Esophagus muscularis mucosa (tissue), 4 donors: ENCODE measurements at regions not wholly inside any gene's neighbourhood (a gene's known extent, or its start where the extent isn't known, plus 50 kb on each side); places are given as distances from the start of the nearest gene placed in this dataset.

Source experiments
- DNase-seq: peaks from one replicate; pipeline ENCODE4 v3.0.0-alpha.2; 2017; ENCODE audit errors: extremely low spot score
- H3K27ac ChIP-seq, 4 donors: fragments of 200-600 bp; sonication (generic); replicated peaks in 1 of 4; 1 replicate in 3 of 4; 2 replicates in 1 of 4; pipeline ENCODE4 v1.5.1; 2016 to 2019; ENCODE audit warnings: mild to moderate bottlenecking in 1 of 4
- H3K27me3 ChIP-seq, 4 donors: fragments of 200-600 bp; sonication (generic); one replicate each; pipeline versions ENCODE4 v1.5.1 to v1.6.0; 2016 to 2019
- H3K36me3 ChIP-seq, 4 donors: fragments of 200-600 bp; sonication (generic); one replicate each; pipeline ENCODE4 v1.5.1; 2016 to 2019
- H3K4me1 ChIP-seq, 4 donors: fragments of 200-600 bp; sonication (generic); one replicate each; pipeline ENCODE4 v1.5.1; 2016 to 2019
- H3K4me3 ChIP-seq, 4 donors: fragments of 200-600 bp; sonication (generic); 1 replicate in 2 of 4; 2 replicates in 2 of 4; pipeline ENCODE4 v1.5.1; 2016 to 2019; ENCODE audit warnings: mild to moderate bottlenecking in 4 of 4, moderate library complexity in 1 of 4
- H3K9me3 ChIP-seq, 4 donors: fragments of 200-600 bp; sonication (generic); 1 replicate in 3 of 4; 2 replicates in 1 of 4; pipeline ENCODE4 v1.5.1; 2016 to 2019
- EP300 ChIP-seq: sonication (generic); formaldehyde crosslinking; IDR thresholded peaks from one replicate; pipeline ENCODE4 v1.6.1; 2017; ENCODE audit warnings: antibody characterized with exemption
- POLR2A ChIP-seq: fragments of 450-650 bp; IDR thresholded peaks from one replicate; pipeline ENCODE4 v1.6.1; 2017; ENCODE audit warnings: antibody characterized with exemption, moderate library complexity, mild to moderate bottlenecking, low read depth
- POLR2AphosphoS5 ChIP-seq, 2 donors: sonication (generic); formaldehyde crosslinking; IDR thresholded peaks; one replicate each; pipeline ENCODE4 v1.6.1; 2017; ENCODE audit warnings: antibody characterized with exemption in 2 of 2
- WGBS: methylation state at CpG from one replicate; pipeline ENCODE4 v1.1.5; 2018; 5-methylcytosine and 5-hydroxymethylcytosine counted together
- intact Hi-C: fragments of 100-400 bp; cut with DNase I; formaldehyde crosslinking; loops from one replicate; pipeline ENCODE4 v1.15.1; 2023
- TF ChIP-seq, protein P1 (sequence below), 3 experiments: fragments of 200-600 bp in 2 of 3; fragments of 450-650 bp in 1 of 3; sonication (generic) in 2 of 3; IDR thresholded peaks; one replicate each; pipeline ENCODE4 v1.5.1; 2017 to 2019; ENCODE audit warnings: antibody characterized with exemption in 3 of 3, mild to moderate bottlenecking in 2 of 3, moderate library complexity in 1 of 3

DNA sequence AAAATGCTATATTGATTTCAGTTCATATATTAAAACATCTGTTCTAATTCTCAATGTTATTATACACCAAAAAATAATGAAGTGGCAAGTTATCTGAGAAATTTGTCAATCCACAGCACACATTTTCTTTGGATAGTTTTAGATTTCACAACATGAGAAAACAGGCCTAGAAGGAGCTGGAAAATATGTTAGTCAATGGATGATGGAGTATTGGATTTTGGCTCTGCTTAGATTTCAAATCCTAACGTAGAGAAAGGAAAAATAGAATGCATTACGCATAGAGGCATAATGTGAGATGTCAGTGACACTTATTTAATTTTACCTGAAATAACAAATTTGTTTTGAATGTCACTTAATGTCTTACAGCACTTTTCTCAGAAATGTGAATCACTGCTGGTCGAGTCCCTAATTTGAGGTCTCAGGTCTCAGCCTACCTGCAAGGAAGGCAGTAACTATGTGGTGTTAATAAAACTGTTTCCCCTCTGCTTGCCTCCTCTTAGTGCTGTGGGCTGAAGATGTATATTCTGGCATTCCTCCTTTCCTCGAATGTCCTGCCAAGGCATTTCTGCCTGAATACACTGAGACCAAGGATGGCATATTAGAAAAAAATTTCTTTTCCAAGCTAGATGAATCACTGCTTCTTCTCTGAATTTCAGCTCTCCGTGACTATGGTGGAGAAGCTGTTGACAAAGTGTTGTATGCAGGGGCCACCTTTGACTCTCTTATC lies 232.4 kb downstream of the POSTN start:
- Histone ChIP-seq H3K27me3 (no peaks in the 10 kb centered on the region), H3K36me3 (no peaks in the 10 kb centered on the region), H3K9me3 (no peaks in the 10 kb centered on the region), H3K4me3 (no peak overlapping the region), H3K4me1 (no peaks in the 10 kb centered on the region), H3K27ac (no peak overlapping the region)
- DNase-seq = no peak
- intact Hi-C loops = no loop called here
- WGBS = 60% methylated on average over 5 of the region's 5 CpGs
- no peak for TF ChIP-seq EP300
- TF ChIP-seq POLR2A = no peak
- TF ChIP-seq POLR2AphosphoS5 (IDR thresholded peaks at IDR 0.05) = no peak
- TF ChIP-seq, protein P1, sequence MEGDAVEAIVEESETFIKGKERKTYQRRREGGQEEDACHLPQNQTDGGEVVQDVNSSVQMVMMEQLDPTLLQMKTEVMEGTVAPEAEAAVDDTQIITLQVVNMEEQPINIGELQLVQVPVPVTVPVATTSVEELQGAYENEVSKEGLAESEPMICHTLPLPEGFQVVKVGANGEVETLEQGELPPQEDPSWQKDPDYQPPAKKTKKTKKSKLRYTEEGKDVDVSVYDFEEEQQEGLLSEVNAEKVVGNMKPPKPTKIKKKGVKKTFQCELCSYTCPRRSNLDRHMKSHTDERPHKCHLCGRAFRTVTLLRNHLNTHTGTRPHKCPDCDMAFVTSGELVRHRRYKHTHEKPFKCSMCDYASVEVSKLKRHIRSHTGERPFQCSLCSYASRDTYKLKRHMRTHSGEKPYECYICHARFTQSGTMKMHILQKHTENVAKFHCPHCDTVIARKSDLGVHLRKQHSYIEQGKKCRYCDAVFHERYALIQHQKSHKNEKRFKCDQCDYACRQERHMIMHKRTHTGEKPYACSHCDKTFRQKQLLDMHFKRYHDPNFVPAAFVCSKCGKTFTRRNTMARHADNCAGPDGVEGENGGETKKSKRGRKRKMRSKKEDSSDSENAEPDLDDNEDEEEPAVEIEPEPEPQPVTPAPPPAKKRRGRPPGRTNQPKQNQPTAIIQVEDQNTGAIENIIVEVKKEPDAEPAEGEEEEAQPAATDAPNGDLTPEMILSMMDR (IDR thresholded peaks at IDR 0.05) = no peak

DNA sequence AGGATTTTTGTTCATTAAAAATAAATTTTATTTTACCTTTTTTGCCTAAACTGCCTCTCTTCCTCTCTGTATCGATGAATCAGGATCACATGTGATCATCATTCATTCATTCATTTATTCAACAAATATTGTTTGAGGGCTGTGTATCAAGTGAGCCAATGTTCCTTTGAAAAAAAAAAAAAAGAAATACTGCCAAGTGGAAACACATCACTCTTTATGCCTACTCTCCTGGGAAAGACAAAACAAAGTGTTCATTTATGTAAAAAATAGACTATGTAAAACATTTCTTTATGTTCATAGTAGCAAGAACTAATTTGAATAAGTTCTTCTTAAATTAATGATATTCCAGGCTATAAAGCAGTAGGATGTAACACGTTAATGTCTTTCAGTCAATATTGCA lies 233.1 kb downstream of the POSTN start:
- no peaks in the 10 kb centered on the region for H3K4me1 ChIP-seq
- H3K4me3 ChIP-seq = no peak overlapping the region
- H3K9me3 ChIP-seq = no peaks in the 10 kb centered on the region
- TF ChIP-seq POLR2A (no peak), EP300 (no peak), POLR2AphosphoS5 (IDR thresholded peaks at IDR 0.05) (no peak)
- TF ChIP-seq, protein P1 (IDR thresholded peaks at IDR 0.05) = no peak
- intact Hi-C loops = no loop called here
- 82% methylated on average over 2 of the region's 2 CpGs for WGBS
- no peak for DNase-seq
- H3K36me3 ChIP-seq = no peaks in the 10 kb centered on the region
- H3K27me3 ChIP-seq = no peaks in the 10 kb centered on the region
- no peak overlapping the region for H3K27ac ChIP-seq

DNA sequence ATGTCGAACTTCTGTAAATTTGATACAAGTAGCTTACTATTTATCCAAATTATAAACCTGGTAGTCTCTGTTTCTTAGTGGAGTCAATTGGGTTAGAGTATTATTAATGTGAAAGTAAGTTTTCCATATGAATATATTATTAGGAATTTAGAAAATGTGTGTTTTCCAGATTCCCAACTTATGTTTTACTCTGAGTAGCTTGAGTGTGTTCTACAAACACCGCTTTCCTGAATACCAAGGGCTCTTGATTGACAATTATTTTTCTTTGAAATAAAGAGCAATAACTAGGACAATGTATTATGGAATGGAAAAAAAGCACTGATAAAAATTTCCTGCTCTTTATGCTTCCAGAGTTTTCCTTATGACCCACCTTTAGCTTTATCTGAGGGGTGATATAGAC lies 233.6 kb downstream of the POSTN start:
- DNase-seq = no peak
- Histone ChIP-seq H3K9me3 (no peaks in the 10 kb centered on the region), H3K4me3 (no peak overlapping the region), H3K27me3 (no peaks in the 10 kb centered on the region), H3K27ac (no peak overlapping the region), H3K4me1 (no peaks in the 10 kb centered on the region), H3K36me3 (no peaks in the 10 kb centered on the region)
- intact Hi-C loops = no loop called here
- TF ChIP-seq, protein P1 (IDR thresholded peaks at IDR 0.05) = no peak
- TF ChIP-seq POLR2A (no peak), EP300 (no peak), POLR2AphosphoS5 (IDR thresholded peaks at IDR 0.05) (no peak)
- WGBS = 90% methylated on average over 2 of the region's 2 CpGs

DNA sequence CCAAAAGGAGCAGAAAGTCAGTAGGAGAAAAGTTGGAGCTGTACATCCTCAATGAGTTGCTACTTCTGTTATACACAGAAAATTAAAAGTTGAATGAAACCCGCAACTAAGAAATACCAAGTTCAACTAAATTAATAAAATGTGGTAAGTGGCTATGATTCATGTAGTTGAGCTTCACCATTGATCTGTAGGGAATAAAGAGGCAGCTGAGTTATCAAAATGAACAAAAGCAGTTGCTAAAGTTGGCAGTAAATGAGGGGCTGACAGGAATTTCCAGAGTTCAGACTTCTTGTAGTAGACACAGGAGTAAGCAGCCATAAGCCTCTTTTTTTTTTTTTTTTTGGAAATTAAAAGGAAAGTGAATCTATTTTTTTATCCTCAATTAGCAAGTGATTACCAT lies 234.6 kb downstream of the POSTN start:
- DNase-seq = no peak
- Histone ChIP-seq H3K4me3 (no peak overlapping the region), H3K9me3 (no peaks in the 10 kb centered on the region), H3K27me3 (no peaks in the 10 kb centered on the region), H3K27ac (no peak overlapping the region), H3K36me3 (no peaks in the 10 kb centered on the region), H3K4me1 (no peaks in the 10 kb centered on the region)
- 92% methylated on average over 1 of the region's 1 CpG for WGBS
- no peak for TF ChIP-seq POLR2AphosphoS5 (IDR thresholded peaks at IDR 0.05)
- TF ChIP-seq EP300 = no peak
- intact Hi-C loops = no loop called here

DNA sequence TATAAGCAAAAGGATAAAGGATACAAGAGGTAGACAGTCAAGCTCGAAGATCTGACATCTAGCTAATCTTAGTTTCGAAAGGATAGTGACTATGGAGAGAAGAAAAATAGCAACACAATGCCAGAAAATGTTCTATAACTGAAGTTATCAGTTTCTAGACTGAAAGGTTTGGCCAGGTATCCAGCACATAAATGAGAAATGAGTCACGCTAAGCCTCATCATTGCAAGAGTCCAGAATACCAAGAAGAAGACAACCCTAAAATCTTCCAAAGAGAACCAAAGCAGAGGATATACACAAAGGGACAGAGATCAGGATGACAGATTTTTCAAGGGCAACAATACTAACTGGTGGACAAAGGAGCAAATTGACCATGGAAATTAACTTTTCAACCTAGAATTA lies 237.0 kb downstream of the POSTN start:
- TF ChIP-seq POLR2AphosphoS5 (IDR thresholded peaks at IDR 0.05) (no peak), EP300 (no peak), POLR2A (no peak)
- TF ChIP-seq, protein P1 (IDR thresholded peaks at IDR 0.05) = no peak
- Histone ChIP-seq H3K9me3 (no peaks in the 10 kb centered on the region), H3K4me3 (no peak overlapping the region), H3K27ac (no peak overlapping the region), H3K27me3 (no peaks in the 10 kb centered on the region), H3K4me1 (no peaks in the 10 kb centered on the region), H3K36me3 (no peaks in the 10 kb centered on the region)
- intact Hi-C loops = no loop called here
- no peak for DNase-seq
- WGBS = 91% methylated on average over 3 of the region's 3 CpGs
